Brain microvascular endothelial cell (primary cell): ENCODE measurements at regions not wholly inside any gene's neighbourhood (a gene's known extent, or its start where the extent isn't known, plus 50 kb on each side); places are given as distances from the start of the nearest gene placed in this dataset.

Source experiments
- DNase-seq: peaks from one replicate; pipeline ENCODE4 v3.0.0-alpha.2; 2020
- H3K27ac ChIP-seq: fragments of 250-450 bp; sonication (Bioruptor Pico); 2 replicates; pipeline ENCODE4 v1.5.1; 2020; ENCODE audit warnings: mild to moderate bottlenecking, moderate library complexity
- H3K27me3 ChIP-seq: fragments of 250-450 bp; sonication (Bioruptor Pico); replicated peaks from 2 replicates; pipeline ENCODE4 v1.5.1; 2020; ENCODE audit warnings: mild to moderate bottlenecking
- H3K36me3 ChIP-seq: fragments of 250-450 bp; sonication (Bioruptor Pico); replicated peaks from 2 replicates; pipeline ENCODE4 v1.5.1; 2020; ENCODE audit warnings: mild to moderate bottlenecking
- H3K4me3 ChIP-seq: 2 replicates; pipeline ENCODE4 v1.5.1; 2011; ENCODE audit warnings: low read depth, mild to moderate bottlenecking, control low read depth, low read length, moderate library complexity
- in situ Hi-C: cut with HindIII; loops from 2 replicates; pipeline ENCODE4 v1.10.0; 2017; ENCODE audit warnings: low sequenced_read_pairs, low pct_ligation_motif_present
- TF ChIP-seq, protein P1 (sequence below): IDR thresholded peaks from 2 replicates; pipeline ENCODE4 v1.5.1; 2011; ENCODE audit warnings: low read depth, mild to moderate bottlenecking, moderate library complexity, low read length, control low read depth, inconsistent platforms; ENCODE audit errors: missing control alignments

DNA sequence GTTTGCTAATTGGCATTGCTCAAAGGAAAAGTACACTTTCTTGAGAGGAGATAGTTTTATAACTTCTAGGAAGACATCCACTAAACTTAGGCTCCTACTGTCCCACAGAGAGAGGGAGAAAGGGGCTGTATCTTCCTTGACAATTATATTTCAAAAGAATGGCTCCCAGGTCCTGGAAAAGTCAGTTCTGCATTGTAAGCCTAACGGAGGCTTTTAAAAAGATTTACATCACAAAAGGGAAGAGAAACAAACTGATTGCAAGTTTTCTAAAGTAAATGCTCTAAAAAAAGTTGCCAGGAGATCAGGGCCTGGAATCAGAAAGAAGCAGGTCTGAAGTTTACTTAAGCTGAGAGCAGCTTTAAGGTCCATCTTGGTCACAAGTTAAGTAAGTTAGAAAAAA, 839.5 kb downstream of the FRK start:
- Histone ChIP-seq H3K27me3 (no peaks in the 10 kb centered on the region), H3K4me3 (no peak overlapping the region), H3K27ac (no peak overlapping the region), H3K36me3 (no peaks in the 10 kb centered on the region)
- TF ChIP-seq, protein P1, sequence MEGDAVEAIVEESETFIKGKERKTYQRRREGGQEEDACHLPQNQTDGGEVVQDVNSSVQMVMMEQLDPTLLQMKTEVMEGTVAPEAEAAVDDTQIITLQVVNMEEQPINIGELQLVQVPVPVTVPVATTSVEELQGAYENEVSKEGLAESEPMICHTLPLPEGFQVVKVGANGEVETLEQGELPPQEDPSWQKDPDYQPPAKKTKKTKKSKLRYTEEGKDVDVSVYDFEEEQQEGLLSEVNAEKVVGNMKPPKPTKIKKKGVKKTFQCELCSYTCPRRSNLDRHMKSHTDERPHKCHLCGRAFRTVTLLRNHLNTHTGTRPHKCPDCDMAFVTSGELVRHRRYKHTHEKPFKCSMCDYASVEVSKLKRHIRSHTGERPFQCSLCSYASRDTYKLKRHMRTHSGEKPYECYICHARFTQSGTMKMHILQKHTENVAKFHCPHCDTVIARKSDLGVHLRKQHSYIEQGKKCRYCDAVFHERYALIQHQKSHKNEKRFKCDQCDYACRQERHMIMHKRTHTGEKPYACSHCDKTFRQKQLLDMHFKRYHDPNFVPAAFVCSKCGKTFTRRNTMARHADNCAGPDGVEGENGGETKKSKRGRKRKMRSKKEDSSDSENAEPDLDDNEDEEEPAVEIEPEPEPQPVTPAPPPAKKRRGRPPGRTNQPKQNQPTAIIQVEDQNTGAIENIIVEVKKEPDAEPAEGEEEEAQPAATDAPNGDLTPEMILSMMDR, result no peak
- in situ Hi-C loops, result no loop called here
- DNase-seq, result no peak

DNA sequence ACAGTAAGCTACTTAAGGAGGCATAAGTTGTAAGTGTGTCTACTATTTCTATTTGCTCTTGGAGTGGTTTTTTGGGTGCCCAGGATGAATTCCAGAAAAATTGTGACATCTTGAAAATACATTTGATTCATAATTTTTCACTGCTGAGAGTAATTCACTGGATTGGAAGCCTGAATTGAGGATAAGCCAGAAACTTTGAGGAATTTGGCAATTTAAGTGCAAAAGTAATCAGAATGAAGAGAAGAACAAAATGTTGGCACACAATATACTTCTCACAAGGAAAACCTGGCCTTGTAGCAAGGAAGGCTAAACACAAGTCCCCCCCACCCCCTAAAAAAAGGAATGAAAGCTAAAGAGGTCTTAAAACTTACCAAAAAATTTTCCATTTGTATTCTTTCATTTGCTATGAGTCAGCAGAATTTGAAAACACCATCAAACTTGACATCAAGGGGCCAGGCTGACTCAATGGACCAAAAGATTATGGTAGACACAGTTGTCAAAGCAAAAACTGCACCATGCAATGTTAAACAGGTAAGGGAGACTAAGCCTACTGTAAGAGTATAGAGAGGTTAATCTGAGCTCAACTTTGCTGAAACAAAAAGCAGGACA, 840.0 kb downstream of the FRK start:
- no peak for DNase-seq
- in situ Hi-C loops, result no loop called here
- TF ChIP-seq, protein P1, result no peak
- no peak overlapping the region for H3K4me3 ChIP-seq
- no peaks in the 10 kb centered on the region for H3K27me3 ChIP-seq
- H3K27ac ChIP-seq, result no peak overlapping the region
- no peaks in the 10 kb centered on the region for H3K36me3 ChIP-seq

DNA sequence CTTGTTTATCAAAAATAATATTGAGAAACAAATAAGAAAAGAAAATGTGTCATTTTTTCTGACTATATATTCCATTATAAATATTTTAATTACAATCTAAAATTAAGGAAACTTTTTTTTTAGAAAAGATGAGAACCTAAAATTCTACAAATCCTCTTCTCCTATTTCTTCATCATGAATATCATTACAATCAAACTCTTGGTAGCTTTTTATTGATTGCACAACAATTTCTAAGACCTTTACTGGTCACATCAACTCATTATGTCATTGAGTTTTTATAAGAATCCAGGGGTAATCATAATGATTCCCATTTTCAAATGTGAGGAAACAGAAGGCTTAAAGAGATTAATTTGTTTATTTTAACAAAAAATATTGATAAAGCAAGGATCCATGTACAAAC, 841.0 kb downstream of the FRK start:
- Histone ChIP-seq H3K27me3 (no peaks in the 10 kb centered on the region), H3K27ac (no peak overlapping the region), H3K36me3 (no peaks in the 10 kb centered on the region), H3K4me3 (no peak overlapping the region)
- no peak for DNase-seq
- in situ Hi-C loops, result no loop called here
- TF ChIP-seq, protein P1, result no peak

DNA sequence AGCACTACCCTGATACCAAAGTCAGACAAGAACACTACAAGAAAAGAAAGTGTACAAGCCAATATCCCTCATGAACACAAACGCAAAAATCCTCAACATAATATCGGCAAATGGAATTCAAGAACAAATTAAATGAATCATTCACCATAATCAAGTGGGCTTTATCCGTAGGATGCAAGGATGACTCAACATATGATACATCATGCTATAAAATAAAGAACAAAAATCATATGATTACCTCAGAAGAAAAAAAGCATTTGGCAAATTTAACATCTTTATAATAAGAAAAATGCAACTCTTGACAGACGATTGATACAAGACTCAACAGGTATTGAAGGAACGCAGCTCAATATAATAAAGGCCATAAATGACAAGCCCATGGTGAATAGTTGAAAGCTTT, 843.9 kb downstream of the FRK start:
- in situ Hi-C loops, result no loop called here
- Histone ChIP-seq H3K27ac (no peak overlapping the region), H3K36me3 (no peaks in the 10 kb centered on the region), H3K27me3 (no peaks in the 10 kb centered on the region), H3K4me3 (no peak overlapping the region)
- TF ChIP-seq, protein P1, result no peak
- DNase-seq, result no peak

DNA sequence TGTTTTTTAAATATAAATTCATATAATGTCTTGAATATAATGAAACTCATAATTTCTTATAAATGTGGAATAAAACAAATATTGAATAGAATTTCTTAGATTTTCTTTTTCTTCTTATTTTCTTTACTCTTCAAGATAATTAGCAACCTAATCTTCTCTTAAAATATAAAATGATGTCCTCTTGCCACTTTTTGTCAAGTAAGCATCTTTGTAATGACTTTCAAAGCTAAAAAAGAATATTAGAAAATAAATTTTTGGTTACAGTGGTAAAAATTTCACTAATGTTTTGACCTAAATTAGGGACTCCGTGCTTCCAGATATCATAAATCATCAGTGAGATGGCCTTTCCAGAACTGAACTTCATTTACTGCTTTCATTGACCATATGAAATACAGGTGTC, 846.4 kb downstream of the FRK start:
- H3K4me3 ChIP-seq, result no peak overlapping the region
- TF ChIP-seq, protein P1, result no peak
- in situ Hi-C loops, result no loop called here
- no peak overlapping the region for H3K27ac ChIP-seq
- no peak for DNase-seq
- H3K36me3 ChIP-seq, result no peaks in the 10 kb centered on the region
- no peaks in the 10 kb centered on the region for H3K27me3 ChIP-seq

DNA sequence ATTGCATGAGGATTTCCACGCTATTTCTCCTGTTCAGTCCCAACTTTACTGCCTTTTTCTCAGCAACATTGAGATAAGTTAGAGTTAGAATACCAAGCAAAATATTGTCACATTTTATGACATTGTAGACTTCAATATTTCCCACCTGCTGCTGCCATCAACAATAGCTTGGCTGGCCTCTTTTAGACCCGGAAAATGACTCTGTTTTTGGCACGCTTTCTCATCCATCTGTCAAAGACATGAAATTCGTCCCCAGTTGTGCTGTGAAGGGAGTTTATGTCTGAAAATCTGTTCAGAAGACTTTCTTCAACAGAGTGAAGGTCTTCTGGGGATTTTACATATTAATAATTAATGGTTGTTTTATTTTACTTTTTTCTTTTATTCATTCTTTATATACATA, 857.3 kb downstream of the FRK start:
- in situ Hi-C loops, result no loop called here
- no peak for DNase-seq
- TF ChIP-seq, protein P1, result no peak
- Histone ChIP-seq H3K27ac (no peak overlapping the region), H3K4me3 (no peak overlapping the region), H3K36me3 (no peaks in the 10 kb centered on the region), H3K27me3 (no peaks in the 10 kb centered on the region)
